ENCODE measurements at regions not wholly inside any gene's neighbourhood (a gene's known extent, or its start where the extent isn't known, plus 50 kb on each side); places are given as distances from the start of the nearest gene placed in this dataset.
"Not testable (repeated sequence)": the region's sequence is repeated elsewhere in the genome, so short reads cannot be mapped to it uniquely, and the experiment has no call there.

DNA sequence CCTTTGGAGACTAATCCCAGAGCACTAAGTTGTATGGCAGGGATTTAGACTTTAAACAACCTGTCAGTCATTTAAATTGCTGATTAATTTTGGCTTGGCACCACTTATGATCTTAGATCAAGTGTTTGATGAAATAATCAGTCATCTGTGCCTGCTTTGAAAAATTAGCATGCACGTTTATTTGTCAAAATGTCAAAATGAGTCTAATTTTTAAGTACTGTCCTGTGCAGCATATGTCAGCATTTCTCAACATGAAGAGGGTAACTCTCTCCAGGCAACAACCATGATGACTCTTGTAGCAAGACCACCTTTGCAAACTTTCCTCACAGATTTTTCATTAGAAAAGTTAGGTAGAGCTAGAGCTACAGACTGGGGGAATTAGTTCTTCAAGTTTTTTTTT is 155.7 kb upstream of the GJE1 start:
- H3K27me3 ChIP-seq (ENCODE audit: control insufficient read depth, insufficient read depth, low read length), result no peaks in the 10 kb centered on the region
- no peak overlapping the region for H3K4me3 ChIP-seq (ENCODE audit: low read depth, low read length)
- no peaks in the 10 kb centered on the region for H3K4me1 ChIP-seq (ENCODE audit: control insufficient read depth, insufficient read depth, low read length)
- no peak overlapping the region for H3K9ac ChIP-seq (ENCODE audit: low read length)
- peaks cover 2% of the 10 kb centered on the region; the same call in 1 of the 2 replicates for H3K9me3 ChIP-seq (ENCODE audit: control insufficient read depth, insufficient read depth, low read depth, low read length)
- no peak overlapping the region for H3K27ac ChIP-seq (ENCODE audit: low read depth, low read length)
- H3K36me3 ChIP-seq (ENCODE audit: control insufficient read depth, insufficient read depth, low read length), result no peaks in the 10 kb centered on the region

DNA sequence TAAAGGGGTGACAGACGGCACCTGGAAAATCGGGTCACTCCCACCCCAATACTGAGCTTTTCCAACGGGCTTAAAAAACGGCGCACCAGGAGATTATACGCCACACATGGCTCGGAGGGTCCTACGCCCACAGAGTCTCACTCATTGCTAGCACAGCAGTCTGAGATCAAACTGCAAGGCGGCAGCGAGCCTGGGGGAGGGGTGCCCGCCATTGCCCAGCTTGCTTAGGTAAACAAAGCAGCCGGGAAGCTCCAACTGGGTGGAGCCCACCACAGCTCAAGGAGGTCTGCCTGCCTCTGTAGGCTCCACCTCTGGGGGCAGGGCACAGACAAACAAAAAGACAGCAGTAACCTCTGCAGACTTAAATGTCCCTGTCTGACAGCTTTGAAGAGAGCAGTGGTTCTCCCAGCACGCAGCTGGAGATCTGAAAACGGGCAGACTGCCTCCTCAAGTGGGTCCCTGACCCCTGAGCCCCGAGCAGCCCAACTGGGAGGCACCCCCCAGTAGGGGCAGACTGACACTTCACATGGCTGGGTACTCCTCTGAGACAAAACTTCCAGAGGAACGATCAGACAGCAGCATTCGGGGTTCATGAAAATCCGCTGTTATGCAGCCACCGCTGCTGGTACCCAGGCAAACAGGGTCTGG is 162.8 kb upstream of the GJE1 start:
- H3K9me3 ChIP-seq (ENCODE audit: control insufficient read depth, insufficient read depth, low read depth, low read length); H3K27ac ChIP-seq (ENCODE audit: low read depth, low read length); H3K4me3 ChIP-seq (ENCODE audit: low read depth, low read length); H3K9ac ChIP-seq (ENCODE audit: low read length); H3K36me3 ChIP-seq (ENCODE audit: control insufficient read depth, insufficient read depth, low read length); H3K4me1 ChIP-seq (ENCODE audit: control insufficient read depth, insufficient read depth, low read length); H3K27me3 ChIP-seq (ENCODE audit: control insufficient read depth, insufficient read depth, low read length): not testable (repeated sequence)

DNA sequence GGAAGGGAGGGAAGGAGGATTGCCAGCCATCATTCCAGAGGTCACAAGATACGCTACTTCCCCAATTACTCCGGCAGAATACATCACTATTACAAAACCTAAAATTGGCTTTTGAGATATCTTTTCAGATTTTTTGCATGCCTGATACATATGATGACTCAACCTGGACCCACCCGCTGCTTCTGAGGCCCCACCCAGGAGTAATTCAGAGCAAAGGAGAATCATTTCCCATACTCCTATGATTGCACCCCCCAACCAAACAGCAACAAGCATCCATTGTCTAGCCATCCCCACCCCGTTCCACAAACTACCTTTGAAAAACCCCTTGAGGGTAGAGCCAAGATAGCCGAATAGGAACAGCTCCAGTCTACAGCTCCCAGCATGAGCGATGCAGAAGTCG is 163.5 kb upstream of the GJE1 start:
- Histone ChIP-seq H3K36me3 (ENCODE audit: control insufficient read depth, insufficient read depth, low read length) (no peaks in the 10 kb centered on the region), H3K9ac (ENCODE audit: low read length) (no peak overlapping the region), H3K9me3 (ENCODE audit: control insufficient read depth, insufficient read depth, low read depth, low read length) (peaks cover 6% of the 10 kb centered on the region; the same call in 1 of the 2 replicates), H3K27ac (ENCODE audit: low read depth, low read length) (no peak overlapping the region), H3K4me3 (ENCODE audit: low read depth, low read length) (no peak overlapping the region), H3K27me3 (ENCODE audit: control insufficient read depth, insufficient read depth, low read length) (no peaks in the 10 kb centered on the region), H3K4me1 (ENCODE audit: control insufficient read depth, insufficient read depth, low read length) (no peaks in the 10 kb centered on the region)

DNA sequence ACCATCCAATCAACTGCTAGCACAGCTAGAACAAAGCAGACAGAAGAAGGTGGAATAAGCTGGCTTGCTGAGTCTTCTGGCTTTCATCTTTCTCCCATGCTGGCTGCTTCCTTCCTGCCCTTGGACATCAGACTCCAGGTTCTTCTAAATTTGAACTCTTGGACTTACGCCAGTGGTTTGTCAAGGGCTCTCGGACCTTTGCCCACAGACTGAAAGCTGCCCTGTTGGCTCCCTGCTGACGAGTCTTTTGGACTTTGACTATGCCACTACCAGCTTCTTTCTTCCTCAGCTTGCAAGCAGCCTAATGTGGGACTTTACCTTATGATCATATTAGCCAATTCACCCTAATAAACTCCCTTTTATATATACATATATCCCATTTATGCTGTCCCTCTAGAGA is 164.1 kb upstream of the GJE1 start:
- Histone ChIP-seq H3K9ac (ENCODE audit: low read length) (no peak overlapping the region), H3K4me1 (ENCODE audit: control insufficient read depth, insufficient read depth, low read length) (no peaks in the 10 kb centered on the region), H3K4me3 (ENCODE audit: low read depth, low read length) (no peak overlapping the region), H3K27ac (ENCODE audit: low read depth, low read length) (no peak overlapping the region), H3K36me3 (ENCODE audit: control insufficient read depth, insufficient read depth, low read length) (no peaks in the 10 kb centered on the region), H3K27me3 (ENCODE audit: control insufficient read depth, insufficient read depth, low read length) (no peaks in the 10 kb centered on the region), H3K9me3 (ENCODE audit: control insufficient read depth, insufficient read depth, low read depth, low read length) (peaks cover 6% of the 10 kb centered on the region; the same call in 1 of the 2 replicates)

DNA sequence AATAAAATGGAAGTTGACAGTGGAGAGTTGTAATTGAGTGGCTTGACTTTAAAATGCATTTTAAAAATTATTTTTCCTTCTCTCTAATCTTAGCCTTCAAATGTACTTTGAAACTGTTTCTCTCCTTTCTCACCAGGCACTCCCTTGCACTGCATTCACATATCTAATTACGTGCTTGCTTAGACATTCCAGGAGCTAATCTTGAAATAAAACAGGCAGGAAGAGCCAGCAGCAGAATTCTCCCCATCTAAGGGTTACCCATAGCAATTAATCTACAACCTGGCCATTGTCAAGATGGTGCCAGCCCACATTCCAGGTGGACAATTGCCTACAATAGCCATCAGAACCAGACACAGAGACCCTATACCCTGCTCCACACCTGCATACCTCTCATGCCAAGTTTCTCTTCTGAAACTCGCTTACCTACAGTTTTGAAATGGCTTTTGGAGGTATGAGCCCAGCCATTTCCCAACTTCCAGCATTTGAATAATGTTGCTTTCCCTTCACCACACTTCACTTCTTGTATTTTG is 167.6 kb upstream of the GJE1 start:
- H3K4me3 ChIP-seq (ENCODE audit: low read depth, low read length), result no peak overlapping the region
- H3K27me3 ChIP-seq (ENCODE audit: control insufficient read depth, insufficient read depth, low read length), result no peaks in the 10 kb centered on the region
- no peak overlapping the region for H3K9ac ChIP-seq (ENCODE audit: low read length)
- peaks cover 6% of the 10 kb centered on the region; the same call in 1 of the 2 replicates for H3K9me3 ChIP-seq (ENCODE audit: control insufficient read depth, insufficient read depth, low read depth, low read length)
- no peaks in the 10 kb centered on the region for H3K4me1 ChIP-seq (ENCODE audit: control insufficient read depth, insufficient read depth, low read length)
- H3K36me3 ChIP-seq (ENCODE audit: control insufficient read depth, insufficient read depth, low read length), result no peaks in the 10 kb centered on the region
- no peak overlapping the region for H3K27ac ChIP-seq (ENCODE audit: low read depth, low read length)

DNA sequence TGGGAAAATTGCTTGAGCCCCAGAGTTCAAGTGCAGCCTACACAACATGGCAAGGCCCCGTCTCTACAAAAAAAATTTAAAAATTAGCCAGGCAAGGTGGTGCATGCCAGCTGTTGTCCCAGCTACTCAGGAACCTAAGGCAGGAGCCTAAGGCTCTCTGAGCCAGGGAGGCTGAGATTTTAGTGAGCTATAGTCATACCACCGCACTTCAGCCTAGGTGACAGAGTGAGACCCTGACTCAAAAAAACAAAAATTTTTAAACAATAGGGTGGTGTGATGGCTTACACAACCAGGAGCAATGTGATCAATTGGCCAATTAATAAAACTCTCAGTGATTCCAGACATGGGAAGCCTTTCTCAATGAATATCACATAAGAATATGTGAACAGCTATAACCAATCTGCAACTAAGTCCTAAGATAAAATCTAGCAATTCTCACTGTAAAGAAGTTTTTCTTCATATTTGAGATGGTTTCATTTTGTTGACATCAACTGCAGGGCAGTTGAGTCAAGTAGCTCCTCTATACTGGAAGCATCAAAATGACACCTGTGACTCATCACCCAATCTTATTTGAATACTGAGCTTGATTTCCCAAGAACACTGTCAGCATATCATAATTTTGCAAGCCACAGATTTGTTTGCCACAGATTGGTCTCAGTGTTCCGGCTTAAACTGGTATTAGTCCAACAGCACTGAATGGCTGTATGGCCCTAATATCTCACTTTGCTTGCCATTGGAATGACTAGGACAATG is 169.0 kb upstream of the GJE1 start:
- Histone ChIP-seq H3K9ac (ENCODE audit: low read length) (no peak overlapping the region), H3K4me3 (ENCODE audit: low read depth, low read length) (no peak overlapping the region), H3K36me3 (ENCODE audit: control insufficient read depth, insufficient read depth, low read length) (no peaks in the 10 kb centered on the region), H3K27me3 (ENCODE audit: control insufficient read depth, insufficient read depth, low read length) (no peaks in the 10 kb centered on the region), H3K9me3 (ENCODE audit: control insufficient read depth, insufficient read depth, low read depth, low read length) (peaks cover 6% of the 10 kb centered on the region; the same call in 1 of the 2 replicates), H3K27ac (ENCODE audit: low read depth, low read length) (no peak overlapping the region), H3K4me1 (ENCODE audit: control insufficient read depth, insufficient read depth, low read length) (no peaks in the 10 kb centered on the region)

DNA sequence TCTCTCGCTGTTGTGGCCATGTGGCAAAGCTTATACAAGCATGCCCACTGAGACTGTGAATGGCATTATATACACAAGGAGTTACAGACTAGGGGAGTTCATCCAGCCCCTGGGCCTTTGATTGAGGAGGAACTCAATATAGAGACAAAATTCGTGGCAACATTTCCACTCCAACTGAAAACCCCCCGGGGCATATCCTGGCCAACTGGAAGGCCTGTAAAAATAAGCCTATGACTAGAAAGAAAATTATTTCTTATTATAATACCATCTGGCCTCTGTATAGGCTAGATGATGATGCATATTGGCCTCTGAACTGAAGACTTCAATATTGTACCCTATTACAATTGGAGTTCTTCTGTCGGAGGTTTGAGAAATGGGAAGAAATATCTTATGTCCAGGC is 175.5 kb upstream of the GJE1 start:
- no peaks in the 10 kb centered on the region for H3K27me3 ChIP-seq (ENCODE audit: control insufficient read depth, insufficient read depth, low read length)
- H3K9ac ChIP-seq (ENCODE audit: low read length), result no peak overlapping the region
- peaks cover 11% of the 10 kb centered on the region; the same call in 1 of the 2 replicates for H3K4me1 ChIP-seq (ENCODE audit: control insufficient read depth, insufficient read depth, low read length)
- no peak overlapping the region for H3K4me3 ChIP-seq (ENCODE audit: low read depth, low read length)
- 0 out of 2 replicates have a peak, but pooled peaks cover 3% of the 10 kb centered on the region for H3K36me3 ChIP-seq (ENCODE audit: control insufficient read depth, insufficient read depth, low read length)
- H3K9me3 ChIP-seq (ENCODE audit: control insufficient read depth, insufficient read depth, low read depth, low read length), result peaks cover 32% of the 10 kb centered on the region
- no peak overlapping the region for H3K27ac ChIP-seq (ENCODE audit: low read depth, low read length)

DNA sequence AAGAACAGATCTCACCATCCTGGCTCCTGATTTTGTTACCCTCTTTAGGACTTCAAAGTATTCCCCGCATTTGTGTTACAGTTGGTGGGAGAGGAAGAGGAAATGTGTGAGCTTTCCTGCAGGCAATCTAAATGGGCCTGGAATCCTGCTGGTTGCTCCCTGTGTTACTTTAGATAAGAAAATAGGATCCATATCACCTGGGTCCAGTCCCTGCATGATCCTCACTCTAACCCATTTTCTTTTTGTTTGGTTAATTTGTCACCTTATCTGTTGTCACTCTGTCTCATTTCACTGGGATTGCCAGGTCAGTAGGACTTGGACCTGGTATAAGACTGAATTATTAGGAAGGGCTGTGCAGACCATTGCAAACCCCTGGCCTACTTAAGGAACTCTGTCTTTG is 175.9 kb upstream of the GJE1 start:
- H3K27ac ChIP-seq (ENCODE audit: low read depth, low read length), result no peak overlapping the region

DNA sequence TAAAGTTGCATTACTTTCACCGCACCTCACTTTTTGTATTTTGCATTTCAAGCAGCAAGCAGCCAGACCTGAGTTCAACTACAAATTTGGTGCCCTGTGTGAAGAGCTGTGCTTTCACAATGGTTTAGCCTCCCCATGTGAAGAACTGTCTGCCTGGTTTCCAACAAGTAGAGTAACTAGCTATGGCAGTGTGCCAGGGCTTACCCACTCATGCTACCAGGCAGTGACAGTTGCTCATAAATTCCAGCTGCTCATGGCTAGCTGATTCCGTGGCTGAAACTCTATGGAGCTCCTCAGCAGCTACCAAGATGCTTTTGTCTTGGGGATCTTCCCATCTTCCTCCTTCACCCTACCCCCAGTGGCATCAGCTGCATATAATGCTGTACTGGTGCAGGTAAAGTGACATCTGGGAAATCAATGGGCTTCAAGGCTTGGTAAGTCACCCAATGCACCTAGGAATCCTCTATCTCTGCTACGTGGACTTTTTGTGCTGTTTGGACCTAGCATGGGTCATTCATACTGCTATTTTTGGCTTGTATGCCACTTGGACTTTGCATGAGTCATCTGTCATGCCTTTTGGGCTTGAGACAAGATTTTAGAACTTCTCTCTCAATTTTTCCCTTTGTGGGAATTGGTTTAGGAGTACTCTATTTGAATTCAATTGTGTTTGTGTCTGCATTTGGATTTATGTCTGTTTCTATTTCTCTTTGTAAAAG is 176.5 kb upstream of the GJE1 start:
- H3K9me3 ChIP-seq (ENCODE audit: control insufficient read depth, insufficient read depth, low read depth, low read length), result peaks cover 41% of the 10 kb centered on the region
- no peak overlapping the region for H3K27ac ChIP-seq (ENCODE audit: low read depth, low read length)
- H3K4me3 ChIP-seq (ENCODE audit: low read depth, low read length), result no peak overlapping the region
- H3K9ac ChIP-seq (ENCODE audit: low read length), result no peak overlapping the region
- H3K4me1 ChIP-seq (ENCODE audit: control insufficient read depth, insufficient read depth, low read length), result peaks cover 11% of the 10 kb centered on the region; the same call in 1 of the 2 replicates
- H3K27me3 ChIP-seq (ENCODE audit: control insufficient read depth, insufficient read depth, low read length), result no peaks in the 10 kb centered on the region
- H3K36me3 ChIP-seq (ENCODE audit: control insufficient read depth, insufficient read depth, low read length), result 0 out of 2 replicates have a peak, but pooled peaks cover 3% of the 10 kb centered on the region

More for the DNA sequence above, 175.9 kb upstream of the GJE1 start:
- Histone ChIP-seq H3K4me3 (ENCODE audit: low read depth, low read length) (no peak overlapping the region), H3K9ac (ENCODE audit: low read length) (no peak overlapping the region), H3K4me1 (ENCODE audit: control insufficient read depth, insufficient read depth, low read length) (peaks cover 11% of the 10 kb centered on the region; the same call in 1 of the 2 replicates), H3K9me3 (ENCODE audit: control insufficient read depth, insufficient read depth, low read depth, low read length) (peaks cover 36% of the 10 kb centered on the region), H3K27me3 (ENCODE audit: control insufficient read depth, insufficient read depth, low read length) (no peaks in the 10 kb centered on the region), H3K36me3 (ENCODE audit: control insufficient read depth, insufficient read depth, low read length) (0 out of 2 replicates have a peak, but pooled peaks cover 3% of the 10 kb centered on the region)

DNA sequence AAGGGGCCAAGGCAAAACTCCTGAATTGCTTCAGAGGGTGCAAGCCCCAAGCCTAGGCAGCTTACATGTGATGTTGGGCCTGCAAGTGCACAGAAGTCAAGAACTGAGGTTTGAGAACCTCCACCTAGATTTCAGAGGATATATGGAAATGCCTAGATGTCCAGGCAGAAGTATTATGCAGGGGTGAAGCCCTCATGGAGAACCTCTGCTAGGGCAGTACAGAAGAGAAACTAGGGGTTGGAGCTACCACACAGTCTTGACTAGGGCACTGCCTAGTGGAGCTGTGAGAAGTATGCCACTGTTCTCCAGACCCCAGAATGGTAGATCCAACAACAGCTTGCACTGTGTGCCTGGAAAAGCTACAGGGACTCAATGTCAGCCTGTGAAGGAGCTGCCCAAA is 179.7 kb upstream of the GJE1 start:
- H3K27ac ChIP-seq (ENCODE audit: low read depth, low read length), result no peak overlapping the region
- no peak overlapping the region for H3K9ac ChIP-seq (ENCODE audit: low read length)
- no peaks in the 10 kb centered on the region for H3K27me3 ChIP-seq (ENCODE audit: control insufficient read depth, insufficient read depth, low read length)
- no peak overlapping the region for H3K4me3 ChIP-seq (ENCODE audit: low read depth, low read length)
- H3K4me1 ChIP-seq (ENCODE audit: control insufficient read depth, insufficient read depth, low read length), result peaks cover 11% of the 10 kb centered on the region; the same call in 1 of the 2 replicates
- 0 out of 2 replicates have a peak, but pooled peaks cover 3% of the 10 kb centered on the region for H3K36me3 ChIP-seq (ENCODE audit: control insufficient read depth, insufficient read depth, low read length)
- H3K9me3 ChIP-seq (ENCODE audit: control insufficient read depth, insufficient read depth, low read depth, low read length), result peaks cover 41% of the 10 kb centered on the region
